Adrenal gland (tissue), 5 donors: ENCODE measurements at regions not wholly inside any gene's neighbourhood (a gene's known extent, or its start where the extent isn't known, plus 50 kb on each side); places are given as distances from the start of the nearest gene placed in this dataset.

ENCODE experiments used
- CTCF ChIP-seq, 6 experiments: fragments of 450-650 bp in 4 of 6; fragments of 200-600 bp in 2 of 6; sonication (generic) in 1 of 6; IDR thresholded peaks; 1 replicate in 5 of 6; 2 replicates in 1 of 6; pipeline versions ENCODE4 v1.5.1 to v1.8.0; 2016 to 2021; ENCODE audit warnings: antibody characterized with exemption in 6 of 6, mild to moderate bottlenecking in 2 of 6, moderate library complexity in 1 of 6
- POLR2A ChIP-seq, 2 donors: fragments of 450-650 bp; IDR thresholded peaks; one replicate each; pipeline ENCODE4 v1.6.1; 2017; ENCODE audit warnings: antibody characterized with exemption in 2 of 2, mild to moderate bottlenecking in 2 of 2, moderate library complexity in 1 of 2
- donor health status: DM: no; HTN: no; CAD: no.

- TF ChIP-seq CTCF (IDR thresholded peaks at IDR 0.05): no peak
- no peak for TF ChIP-seq POLR2A (IDR thresholded peaks at IDR 0.05)
Observed at GRCh38 chr1:56173736-56174135, 405.6 kb downstream of the PLPP3 start.
